Stomach (tissue), 4 donors: ENCODE measurements at regions not wholly inside any gene's neighbourhood (a gene's known extent, or its start where the extent isn't known, plus 50 kb on each side); places are given as distances from the start of the nearest gene placed in this dataset.

Experiments
- EP300 ChIP-seq: sonication (generic); formaldehyde crosslinking; IDR thresholded peaks from one replicate; pipeline ENCODE4 v1.6.1; 2017; ENCODE audit warnings: antibody characterized with exemption
- POLR2A ChIP-seq, 4 donors: fragments of 450-650 bp; IDR thresholded peaks; one replicate each; pipeline ENCODE4 v1.6.1; 2016; ENCODE audit warnings: antibody characterized with exemption in 4 of 4, control low read depth in 2 of 4, mild to moderate bottlenecking in 1 of 4, moderate library complexity in 1 of 4

- no peak for TF ChIP-seq EP300
- no peak for TF ChIP-seq POLR2A (IDR thresholded peaks at IDR 0.05)
Observed at GRCh38 chr3:137097852-137098251, 140.1 kb downstream of the IL20RB start.
